ENCODE measurements at regions not wholly inside any gene's neighbourhood (a gene's known extent, or its start where the extent isn't known, plus 50 kb on each side); places are given as distances from the start of the nearest gene placed in this dataset.

DNA sequence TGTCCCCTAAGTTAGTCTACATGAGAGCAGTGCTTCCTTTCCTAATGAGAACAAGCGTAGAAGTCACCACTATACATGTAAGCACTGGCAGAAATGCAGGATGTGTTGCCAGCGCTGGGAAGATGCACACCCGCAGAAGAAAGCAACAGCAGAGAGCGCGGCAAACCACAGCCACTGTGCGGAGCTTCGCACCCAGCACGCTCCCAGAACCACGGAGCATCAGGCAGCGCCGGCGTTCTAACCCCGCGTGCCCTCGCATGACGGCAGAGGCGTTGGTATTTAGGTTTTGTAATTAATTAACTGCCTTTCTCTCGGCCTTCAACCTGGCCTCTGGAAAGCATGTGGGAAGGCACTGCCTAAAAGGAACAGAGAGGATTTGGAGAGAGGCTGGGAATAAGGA lies 69.1 kb downstream of the OLIG1 start:
- TF ChIP-seq ELF4 (IDR thresholded peaks at IDR 0.05) (no peak), FOXK2 (IDR thresholded peaks at IDR 0.05) (no peak), FOXA1 (IDR thresholded peaks at IDR 0.05) (no peak), TARDBP (IDR thresholded peaks at IDR 0.05) (no peak), SUZ12 (IDR thresholded peaks at IDR 0.05) (no peak)

All from HEK293T (cell line).